ENCODE measurements at regions not wholly inside any gene's neighbourhood (a gene's known extent, or its start where the extent isn't known, plus 50 kb on each side); places are given as distances from the start of the nearest gene placed in this dataset.

DNA sequence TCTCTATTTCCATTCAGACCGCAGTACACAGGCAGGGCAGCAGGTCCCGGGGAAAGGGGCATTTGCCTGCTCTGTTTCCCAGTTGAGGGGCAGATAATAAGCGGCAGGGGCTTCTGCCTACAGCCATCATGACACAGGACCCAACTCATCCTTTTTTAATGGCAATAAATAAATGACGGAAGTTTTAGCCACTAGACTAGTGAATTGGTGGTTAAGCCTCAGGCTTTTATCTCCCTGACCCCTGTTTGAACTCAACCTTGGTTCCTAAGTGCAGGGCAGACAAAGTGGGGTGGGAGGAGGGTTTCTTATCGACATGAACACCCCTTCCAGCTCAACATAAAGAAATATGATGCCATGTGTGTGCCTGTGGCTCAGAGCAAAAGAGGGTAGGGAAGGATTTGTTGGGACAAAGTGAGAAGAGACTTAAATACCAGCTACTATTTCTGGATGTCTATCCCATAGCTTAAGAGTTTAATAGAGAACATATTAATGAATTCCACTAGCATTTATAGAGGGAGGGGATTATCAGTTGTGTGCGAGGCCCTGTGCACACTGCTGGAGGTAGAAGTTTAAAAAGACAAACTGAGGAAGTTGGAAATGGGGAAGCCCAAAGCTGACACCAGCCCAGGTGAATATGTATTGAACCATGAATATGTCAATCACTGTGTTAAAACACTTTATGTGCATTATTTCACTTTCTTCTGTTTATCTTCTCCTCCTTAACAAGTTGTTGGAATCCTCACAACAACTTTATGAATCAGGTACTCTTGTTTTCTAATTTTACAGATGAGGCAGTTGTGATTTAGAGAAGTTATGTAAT, 939.4 kb downstream of the MCTP2 start:
- Histone ChIP-seq H3K4ac (replicated peaks; ENCODE audit: insufficient read length, low read depth, low read length) (no peak overlapping the region), H2AK5ac (ENCODE audit: low read depth, low read length) (no peak overlapping the region), H3K23me2 (ENCODE audit: low read depth, low read length) (no peaks in the 10 kb centered on the region), H3K27me3 (replicated peaks in 1 of 4; ENCODE audit: control insufficient read depth in 3 of 4, extremely low read depth in 1 of 4, insufficient read depth in 3 of 4, low read length in 3 of 4) (no peaks in the 10 kb centered on the region), H4K8ac (ENCODE audit: extremely low read depth, insufficient read depth, low read length) (no peak overlapping the region), H2AFZ (ENCODE audit: low read length) (no peak overlapping the region), H3K14ac (ENCODE audit: insufficient read length) (no peak overlapping the region), H3K18ac (ENCODE audit: extremely low read depth, low read length) (no peak overlapping the region), H2BK15ac (ENCODE audit: low read length) (no peak overlapping the region), H4K5ac (ENCODE audit: insufficient read length, low read depth, low read length) (no peak overlapping the region), H3K4me2 (ENCODE audit: insufficient read depth in 1 of 2, low read depth in 2 of 2, low read length in 2 of 2) (no peak overlapping the region), H3K9me3 (ENCODE audit: insufficient read depth in 2 of 2, low read depth in 1 of 2, low read length in 1 of 2) (no peaks in the 10 kb centered on the region), H3K23ac (ENCODE audit: insufficient read length) (no peak overlapping the region), H2BK12ac (ENCODE audit: low read depth, low read length) (no peak overlapping the region), H3K36me3 (ENCODE audit: control insufficient read depth in 2 of 4, insufficient read depth in 4 of 4, low read length in 3 of 4) (no peaks in the 10 kb centered on the region), H4K20me1 (replicated peaks in 1 of 2; ENCODE audit: control insufficient read depth in 1 of 2, insufficient read depth in 2 of 2, low read length in 2 of 2) (no peaks in the 10 kb centered on the region), H3K79me1 (ENCODE audit: low read depth, low read length) (no peaks in the 10 kb centered on the region), H4K91ac (replicated peaks; ENCODE audit: insufficient read length, low read length) (no peak overlapping the region), H3K27ac (ENCODE audit: low read depth, low read length) (no peak overlapping the region), H3K4me3 (ENCODE audit: extremely low read depth in 1 of 4, insufficient read depth in 2 of 4, low read depth in 3 of 4, low read length in 4 of 4) (no peak overlapping the region), H3K4me1 (replicated peaks in 1 of 4; ENCODE audit: control insufficient read depth in 3 of 4, insufficient read depth in 4 of 4, low read length in 3 of 4) (no peaks in the 10 kb centered on the region), H3K56ac (replicated peaks; ENCODE audit: insufficient read length, low read depth, low read length) (no peak overlapping the region), H2BK120ac (replicated peaks; ENCODE audit: low read depth, low read length) (no peak overlapping the region), H2BK5ac (ENCODE audit: low read depth, low read length) (no peak overlapping the region), H2BK20ac (ENCODE audit: low read length) (no peak overlapping the region), H3K79me2 (ENCODE audit: control insufficient read depth in 1 of 2, insufficient read depth in 2 of 2, low read length in 2 of 2) (no peaks in the 10 kb centered on the region), H3K9ac (replicated peaks in 1 of 4; ENCODE audit: extremely low read depth in 1 of 4, low read depth in 3 of 4, low read length in 3 of 4) (no peak overlapping the region)
- WGBS, 2 experiments (ENCODE audit: extremely low coverage in 1 of 2, insufficient coverage in 1 of 2, insufficient read length in 1 of 2, insufficient replicate concordance in 2 of 2, low coverage in 1 of 2, low lambda C conversion rate in 2 of 2, missing lambda C conversion rate in 1 of 2): 93% methylated on average over 6 of the region's 6 CpGs; no CpG with 5 or more reads in 1 of the 2 experiments
- ChIA-PET POLR2A (ENCODE audit: partially characterized antibody) (no interaction called here), CTCF (ENCODE audit: partially characterized antibody) (interaction anchor here (1.0 kb wide), 1 partner anchor 10 kb away, joined by 3 read pairs; no protein-coding TSS in a partner anchor)
- FAIRE-seq (no peak), DNase-seq (ENCODE audit: low read depth in 1 of 2, low spot score in 2 of 2) (no peak)
- TF ChIP-seq TAF1 (IDR thresholded peaks at IDR 0.05; ENCODE audit: low read depth, low read length) (no peak), FOSL1 (IDR thresholded peaks at IDR 0.05; ENCODE audit: insufficient read depth, low read depth, low read length) (no peak), SP2 (IDR thresholded peaks at IDR 0.05; ENCODE audit: low read length) (no peak), JUN (IDR thresholded peaks at IDR 0.05; ENCODE audit: low read depth, low read length) (no peak), POU5F1 (IDR thresholded peaks at IDR 0.05; ENCODE audit: low read depth, low read length) (no peak), YY1 (IDR thresholded peaks at IDR 0.05; ENCODE audit: low read depth, low read length) (no peak), RBBP5 (IDR thresholded peaks at IDR 0.05; ENCODE audit: borderline replicate concordance, low read depth, low read length) (no peak)

All from H1 (cell line).